Right atrium auricular region (tissue), 2 donors: ENCODE measurements at regions not wholly inside any gene's neighbourhood (a gene's known extent, or its start where the extent isn't known, plus 50 kb on each side); places are given as distances from the start of the nearest gene placed in this dataset.
"Not testable (repeated sequence)": the region's sequence is repeated elsewhere in the genome, so short reads cannot be mapped to it uniquely, and the experiment has no call there.

ENCODE experiments used
- DNase-seq: peaks from one replicate; pipeline ENCODE4 v3.0.0-alpha.2; 2019; ENCODE audit warnings: low spot score
- H3K27ac ChIP-seq, 2 donors: fragments of 200-600 bp; sonication (generic); 1 replicate in 1 of 2; 2 replicates in 1 of 2; pipeline ENCODE4 v1.5.1; 2016 to 2019
- H3K27me3 ChIP-seq, 2 donors: fragments of 200-600 bp; sonication (generic); one replicate each; pipeline versions ENCODE4 v1.5.1 to v1.6.0; 2017 to 2019
- H3K36me3 ChIP-seq: fragments of 200-600 bp; sonication (generic); one replicate; pipeline ENCODE4 v1.5.1; 2016
- H3K4me1 ChIP-seq, 2 donors: fragments of 200-600 bp; sonication (generic); one replicate each; pipeline versions ENCODE4 v1.5.1 to v1.6.0; 2017 to 2019
- H3K4me3 ChIP-seq, 2 donors: fragments of 200-600 bp; sonication (generic); 1 replicate in 1 of 2; 2 replicates in 1 of 2; pipeline ENCODE4 v1.5.1; 2017 to 2019; ENCODE audit warnings: mild to moderate bottlenecking in 1 of 2, moderate library complexity in 1 of 2
- H3K9me3 ChIP-seq, 2 donors: fragments of 200-600 bp; sonication (generic); one replicate each; pipeline ENCODE4 v1.5.1; 2019

- H3K27ac ChIP-seq, DNase-seq, H3K36me3 ChIP-seq, H3K9me3 ChIP-seq, H3K27me3 ChIP-seq, H3K4me1 ChIP-seq, H3K4me3 ChIP-seq: not testable (repeated sequence)
Observed at GRCh38 chr16:18263046-18263445, 73.5 kb downstream of the NPIPA8 start.

- H3K4me3 ChIP-seq, H3K36me3 ChIP-seq, H3K4me1 ChIP-seq, DNase-seq, H3K27me3 ChIP-seq, H3K9me3 ChIP-seq, H3K27ac ChIP-seq: not testable (repeated sequence)
Observed at GRCh38 chr16:18261848-18262247, 74.7 kb downstream of the NPIPA8 start.

- not testable (repeated sequence) for H3K9me3 ChIP-seq, H3K4me3 ChIP-seq, H3K27ac ChIP-seq, H3K4me1 ChIP-seq, DNase-seq, H3K36me3 ChIP-seq, H3K27me3 ChIP-seq
Observed at GRCh38 chr16:18259496-18260176, 76.9 kb downstream of the NPIPA8 start.

GRCh38 chr16:18252943-18253342 is 83.6 kb downstream of the NPIPA8 start:
- H3K9me3 ChIP-seq, H3K4me3 ChIP-seq, H3K27me3 ChIP-seq, H3K4me1 ChIP-seq, DNase-seq, H3K27ac ChIP-seq, H3K36me3 ChIP-seq: not testable (repeated sequence)

GRCh38 chr16:18230505-18230904 is 106.0 kb downstream of the NPIPA8 start:
- H3K4me1 ChIP-seq, H3K9me3 ChIP-seq, H3K27me3 ChIP-seq, DNase-seq, H3K4me3 ChIP-seq, H3K36me3 ChIP-seq, H3K27ac ChIP-seq: not testable (repeated sequence)

- not testable (repeated sequence) for H3K27me3 ChIP-seq, H3K9me3 ChIP-seq, DNase-seq, H3K27ac ChIP-seq, H3K36me3 ChIP-seq, H3K4me3 ChIP-seq, H3K4me1 ChIP-seq
Observed at GRCh38 chr16:18222054-18223009, 114.2 kb downstream of the NPIPA8 start.

GRCh38 chr16:18217741-18218140 is 118.8 kb downstream of the NPIPA8 start:
- not testable (repeated sequence) for DNase-seq, H3K27ac ChIP-seq, H3K27me3 ChIP-seq, H3K9me3 ChIP-seq, H3K4me3 ChIP-seq, H3K4me1 ChIP-seq, H3K36me3 ChIP-seq

- H3K4me1 ChIP-seq, DNase-seq, H3K36me3 ChIP-seq, H3K9me3 ChIP-seq, H3K27ac ChIP-seq, H3K4me3 ChIP-seq, H3K27me3 ChIP-seq: not testable (repeated sequence)
Observed at GRCh38 chr16:18216814-18217213, 119.7 kb downstream of the NPIPA8 start.

GRCh38 chr16:18213810-18214209 is 122.7 kb downstream of the NPIPA8 start:
- not testable (repeated sequence) for H3K27me3 ChIP-seq, H3K4me3 ChIP-seq, DNase-seq, H3K4me1 ChIP-seq, H3K27ac ChIP-seq, H3K36me3 ChIP-seq, H3K9me3 ChIP-seq

GRCh38 chr16:18211505-18211904 is 125.0 kb downstream of the NPIPA8 start:
- not testable (repeated sequence) for DNase-seq, H3K4me1 ChIP-seq, H3K4me3 ChIP-seq, H3K36me3 ChIP-seq, H3K27me3 ChIP-seq, H3K9me3 ChIP-seq, H3K27ac ChIP-seq

- DNase-seq, H3K36me3 ChIP-seq, H3K9me3 ChIP-seq, H3K4me1 ChIP-seq, H3K4me3 ChIP-seq, H3K27me3 ChIP-seq, H3K27ac ChIP-seq: not testable (repeated sequence)
Observed at GRCh38 chr16:18204786-18205185, 131.8 kb downstream of the NPIPA8 start.

- not testable (repeated sequence) for H3K36me3 ChIP-seq, H3K9me3 ChIP-seq, H3K4me3 ChIP-seq, DNase-seq, H3K27me3 ChIP-seq, H3K4me1 ChIP-seq, H3K27ac ChIP-seq
Observed at GRCh38 chr16:18204309-18204708, 132.2 kb downstream of the NPIPA8 start.

- H3K36me3 ChIP-seq, H3K4me1 ChIP-seq, H3K27ac ChIP-seq, DNase-seq, H3K9me3 ChIP-seq, H3K27me3 ChIP-seq, H3K4me3 ChIP-seq: not testable (repeated sequence)
Observed at GRCh38 chr16:18201511-18201910, 135.0 kb downstream of the NPIPA8 start.

- H3K27ac ChIP-seq, H3K27me3 ChIP-seq, H3K4me3 ChIP-seq, DNase-seq, H3K36me3 ChIP-seq, H3K4me1 ChIP-seq, H3K9me3 ChIP-seq: not testable (repeated sequence)
Observed at GRCh38 chr16:18192389-18192788, 144.1 kb downstream of the NPIPA8 start.

GRCh38 chr16:18190179-18190578 is 146.4 kb downstream of the NPIPA8 start:
- not testable (repeated sequence) for H3K4me1 ChIP-seq, H3K27me3 ChIP-seq, H3K9me3 ChIP-seq, H3K36me3 ChIP-seq, DNase-seq, H3K27ac ChIP-seq, H3K4me3 ChIP-seq
